ENCODE measurements at regions not wholly inside any gene's neighbourhood (a gene's known extent, or its start where the extent isn't known, plus 50 kb on each side); places are given as distances from the start of the nearest gene placed in this dataset.

- H3K9me3 ChIP-seq = no peaks in the 10 kb centered on the region
- DNase-seq (peak in 1 of 3 donors; percentile 59), ATAC-seq (no peak)
- peaks cover 59% of the 10 kb centered on the region for H3K4me1 ChIP-seq (ENCODE audit: low read depth)
- H3K4me3 ChIP-seq = no peak overlapping the region
- intact Hi-C loops (cut with DNase I, micrococcal nuclease) = no loop called here
- no peaks in the 10 kb centered on the region for H3K36me3 ChIP-seq (ENCODE audit: low read depth)
- no peak for TF ChIP-seq CTCF (IDR thresholded peaks at IDR 0.05)
Observed at GRCh38 chr20:36094497-36094896, 60.0 kb upstream of the EPB41L1 start.

GRCh38 chr20:36096435-36096834, 58.1 kb upstream of the EPB41L1 start:
- Histone ChIP-seq H3K9me3 (no peaks in the 10 kb centered on the region), H3K4me3 (no peak overlapping the region), H3K36me3 (ENCODE audit: low read depth) (no peaks in the 10 kb centered on the region), H3K4me1 (ENCODE audit: low read depth) (peaks cover 62% of the 10 kb centered on the region)
- DNase-seq (no peak), ATAC-seq (no peak)
- intact Hi-C loops (cut with DNase I, micrococcal nuclease) = no loop called here
- TF ChIP-seq CTCF (IDR thresholded peaks at IDR 0.05) = no peak

GRCh38 chr20:36097337-36098151, 57.0 kb upstream of the EPB41L1 start:
- intact Hi-C loops (cut with DNase I, micrococcal nuclease) = no loop called here
- peak in 2 of 3 donors; percentile 46 to 78 for DNase-seq
- Histone ChIP-seq H3K4me3 (no peak overlapping the region), H3K36me3 (ENCODE audit: low read depth) (no peaks in the 10 kb centered on the region), H3K4me1 (ENCODE audit: low read depth) (peaks cover 61% of the 10 kb centered on the region), H3K9me3 (no peaks in the 10 kb centered on the region)
- no peak for TF ChIP-seq CTCF (IDR thresholded peaks at IDR 0.05)
- ATAC-seq = peak; percentile 55

- no peak for TF ChIP-seq CTCF (IDR thresholded peaks at IDR 0.05)
- Histone ChIP-seq H3K4me3 (no peak overlapping the region), H3K4me1 (ENCODE audit: low read depth) (peaks cover 69% of the 10 kb centered on the region), H3K9me3 (no peaks in the 10 kb centered on the region), H3K36me3 (ENCODE audit: low read depth) (no peaks in the 10 kb centered on the region)
- ATAC-seq (peak; percentile 9), DNase-seq (peak in 1 of 3 donors; percentile 71)
- intact Hi-C loops (cut with DNase I, micrococcal nuclease) = no loop called here
Observed at GRCh38 chr20:36098364-36098763, 56.2 kb upstream of the EPB41L1 start.

- no peaks in the 10 kb centered on the region for H3K36me3 ChIP-seq (ENCODE audit: low read depth)
- intact Hi-C loops (cut with DNase I, micrococcal nuclease) = no loop called here
- TF ChIP-seq CTCF (IDR thresholded peaks at IDR 0.05) = no peak
- no peaks in the 10 kb centered on the region for H3K9me3 ChIP-seq
- ATAC-seq (no peak), DNase-seq (no peak)
- peaks cover 73% of the 10 kb centered on the region for H3K4me1 ChIP-seq (ENCODE audit: low read depth)
- H3K4me3 ChIP-seq = no peak overlapping the region
Observed at GRCh38 chr20:36099106-36099505, 55.4 kb upstream of the EPB41L1 start.
